ENCODE measurements at regions not wholly inside any gene's neighbourhood (a gene's known extent, or its start where the extent isn't known, plus 50 kb on each side); places are given as distances from the start of the nearest gene placed in this dataset.

DNA sequence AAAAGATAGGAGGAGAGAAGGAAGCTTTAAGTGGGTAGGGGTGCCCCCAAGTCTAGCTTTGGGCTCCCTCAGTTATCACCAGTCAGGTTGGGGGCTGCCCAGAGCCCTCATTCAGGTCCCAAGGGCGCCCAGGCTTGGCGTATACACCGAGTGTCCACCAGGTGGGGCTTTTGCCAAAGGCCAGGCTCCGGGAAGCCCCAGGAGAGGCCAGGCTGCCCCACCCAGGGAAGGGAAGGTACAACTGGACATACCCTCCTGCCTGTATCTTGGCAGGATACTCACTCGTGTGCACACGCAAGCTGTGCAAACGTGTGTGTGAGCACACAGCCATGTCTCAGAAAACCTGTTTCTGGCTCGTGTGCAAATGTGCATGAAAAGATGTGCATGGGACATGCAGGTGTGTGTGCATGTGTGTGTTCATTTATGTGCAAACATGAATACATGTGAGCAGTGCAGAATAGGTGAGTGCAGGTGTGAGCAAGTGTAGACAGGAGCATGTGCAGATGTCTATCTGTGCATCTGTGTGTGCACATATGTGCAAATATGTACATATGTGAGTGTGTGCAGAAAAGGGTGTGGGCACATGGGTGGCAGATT, 103.9 kb upstream of the MYL2 start:
- Histone ChIP-seq H4K20me1 (ENCODE audit: insufficient read depth) (no peaks in the 10 kb centered on the region), H2AFZ (ENCODE audit: low read depth) (no peak overlapping the region), H3K9ac (no peak overlapping the region), H3K4me2 (no peak overlapping the region), H3K36me3 (ENCODE audit: insufficient read depth) (no peaks in the 10 kb centered on the region), H3K4me1 (ENCODE audit: low read depth, poor library complexity, severe bottlenecking) (no peaks in the 10 kb centered on the region), H3K79me2 (ENCODE audit: insufficient read depth, low read depth) (no peaks in the 10 kb centered on the region), H3K4me3 (IDR thresholded peaks at IDR 0.05; ENCODE audit: insufficient read depth, low read depth, low read length) (no peak overlapping the region), H3K27ac (no peak overlapping the region), H3K27me3 (ENCODE audit: insufficient read depth, low read depth) (no peaks in the 10 kb centered on the region)
- TF ChIP-seq, protein P1, sequence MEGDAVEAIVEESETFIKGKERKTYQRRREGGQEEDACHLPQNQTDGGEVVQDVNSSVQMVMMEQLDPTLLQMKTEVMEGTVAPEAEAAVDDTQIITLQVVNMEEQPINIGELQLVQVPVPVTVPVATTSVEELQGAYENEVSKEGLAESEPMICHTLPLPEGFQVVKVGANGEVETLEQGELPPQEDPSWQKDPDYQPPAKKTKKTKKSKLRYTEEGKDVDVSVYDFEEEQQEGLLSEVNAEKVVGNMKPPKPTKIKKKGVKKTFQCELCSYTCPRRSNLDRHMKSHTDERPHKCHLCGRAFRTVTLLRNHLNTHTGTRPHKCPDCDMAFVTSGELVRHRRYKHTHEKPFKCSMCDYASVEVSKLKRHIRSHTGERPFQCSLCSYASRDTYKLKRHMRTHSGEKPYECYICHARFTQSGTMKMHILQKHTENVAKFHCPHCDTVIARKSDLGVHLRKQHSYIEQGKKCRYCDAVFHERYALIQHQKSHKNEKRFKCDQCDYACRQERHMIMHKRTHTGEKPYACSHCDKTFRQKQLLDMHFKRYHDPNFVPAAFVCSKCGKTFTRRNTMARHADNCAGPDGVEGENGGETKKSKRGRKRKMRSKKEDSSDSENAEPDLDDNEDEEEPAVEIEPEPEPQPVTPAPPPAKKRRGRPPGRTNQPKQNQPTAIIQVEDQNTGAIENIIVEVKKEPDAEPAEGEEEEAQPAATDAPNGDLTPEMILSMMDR (conservative IDR thresholded peaks at IDR 0.05; ENCODE audit: low read depth, low read length): peak; percentile 61

DNA sequence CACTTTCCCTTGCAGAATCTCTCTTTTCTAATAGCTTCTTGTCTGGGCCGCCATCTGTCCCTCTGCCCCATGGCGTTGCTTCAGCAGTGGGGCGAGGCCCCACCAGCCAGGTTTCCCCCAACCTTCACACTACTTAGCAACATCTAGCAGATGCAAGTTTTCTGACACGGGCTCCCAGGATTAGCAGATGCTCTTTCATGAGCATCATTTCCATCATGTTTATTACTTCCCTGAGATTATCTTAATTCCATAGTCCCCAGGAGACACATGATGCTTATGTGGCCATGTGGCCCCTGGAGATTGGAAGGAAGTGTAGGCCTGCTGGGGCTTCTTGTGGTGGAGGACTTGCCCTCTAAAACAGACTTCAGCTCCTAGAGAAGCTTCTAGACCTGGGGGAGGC, 102.0 kb upstream of the MYL2 start:
- Histone ChIP-seq H3K9ac (no peak overlapping the region), H4K20me1 (ENCODE audit: insufficient read depth) (no peaks in the 10 kb centered on the region), H3K4me2 (no peak overlapping the region), H2AFZ (ENCODE audit: low read depth) (no peak overlapping the region), H3K27ac (no peak overlapping the region), H3K4me3 (IDR thresholded peaks at IDR 0.05; ENCODE audit: insufficient read depth, low read depth, low read length) (no peak overlapping the region), H3K4me1 (ENCODE audit: low read depth, poor library complexity, severe bottlenecking) (no peaks in the 10 kb centered on the region), H3K36me3 (ENCODE audit: insufficient read depth) (no peaks in the 10 kb centered on the region), H3K79me2 (ENCODE audit: insufficient read depth, low read depth) (no peaks in the 10 kb centered on the region), H3K27me3 (ENCODE audit: insufficient read depth, low read depth) (no peaks in the 10 kb centered on the region)
- TF ChIP-seq, protein P1 (conservative IDR thresholded peaks at IDR 0.05; ENCODE audit: low read depth, low read length): no peak

- Histone ChIP-seq H3K27me3 (ENCODE audit: insufficient read depth, low read depth) (no peaks in the 10 kb centered on the region), H3K36me3 (ENCODE audit: insufficient read depth) (no peaks in the 10 kb centered on the region), H3K4me2 (no peak overlapping the region), H3K9ac (no peak overlapping the region), H3K4me3 (IDR thresholded peaks at IDR 0.05; ENCODE audit: insufficient read depth, low read depth, low read length) (no peak overlapping the region), H4K20me1 (ENCODE audit: insufficient read depth) (no peaks in the 10 kb centered on the region), H2AFZ (ENCODE audit: low read depth) (no peak overlapping the region), H3K27ac (no peak overlapping the region), H3K4me1 (ENCODE audit: low read depth, poor library complexity, severe bottlenecking) (no peaks in the 10 kb centered on the region), H3K79me2 (ENCODE audit: insufficient read depth, low read depth) (no peaks in the 10 kb centered on the region)
- TF ChIP-seq, protein P1 (conservative IDR thresholded peaks at IDR 0.05; ENCODE audit: low read depth, low read length): no peak
Observed at GRCh38 chr12:111014547-111014946, 94.2 kb upstream of the MYL2 start.

DNA sequence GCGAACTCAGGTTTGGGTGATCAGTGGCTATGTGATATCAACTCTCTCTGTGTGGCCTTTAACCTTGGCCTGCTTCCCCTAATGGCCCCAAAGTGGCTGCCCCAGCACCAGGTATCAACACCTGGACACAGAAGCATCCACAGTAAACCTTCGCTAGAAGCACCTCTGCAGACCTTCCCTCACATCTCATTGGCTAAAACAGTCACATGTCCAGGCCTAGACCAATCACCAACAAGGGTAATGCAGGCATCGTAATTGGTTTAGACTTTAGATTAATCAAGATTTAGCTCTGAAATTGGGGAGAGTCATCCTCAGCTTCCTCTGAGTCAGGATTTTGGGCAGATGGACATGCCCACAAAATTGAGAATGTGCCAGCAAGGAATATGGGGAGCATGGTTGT, 92.5 kb upstream of the MYL2 start:
- no peaks in the 10 kb centered on the region for H4K20me1 ChIP-seq (ENCODE audit: insufficient read depth)
- H2AFZ ChIP-seq (ENCODE audit: low read depth): no peak overlapping the region
- H3K4me2 ChIP-seq: no peak overlapping the region
- H3K27me3 ChIP-seq (ENCODE audit: insufficient read depth, low read depth): no peaks in the 10 kb centered on the region
- H3K79me2 ChIP-seq (ENCODE audit: insufficient read depth, low read depth): no peaks in the 10 kb centered on the region
- no peak overlapping the region for H3K4me3 ChIP-seq (IDR thresholded peaks at IDR 0.05; ENCODE audit: insufficient read depth, low read depth, low read length)
- H3K9ac ChIP-seq: no peak overlapping the region
- no peak overlapping the region for H3K27ac ChIP-seq
- TF ChIP-seq, protein P1 (conservative IDR thresholded peaks at IDR 0.05; ENCODE audit: low read depth, low read length): no peak
- H3K36me3 ChIP-seq (ENCODE audit: insufficient read depth): no peaks in the 10 kb centered on the region
- no peaks in the 10 kb centered on the region for H3K4me1 ChIP-seq (ENCODE audit: low read depth, poor library complexity, severe bottlenecking)
